Pancreas (tissue), 10 donors: ENCODE measurements at regions not wholly inside any gene's neighbourhood (a gene's known extent, or its start where the extent isn't known, plus 50 kb on each side); places are given as distances from the start of the nearest gene placed in this dataset.

Experiments
- ATAC-seq, 4 donors: fragments of 200-7000 bp; cut with Tn5 transposase; one replicate each; pipeline versions ENCODE4 v1.8.0 to v1.9.1; 2020; ENCODE audit warnings: mild to moderate bottlenecking in 4 of 4, moderate library complexity in 4 of 4
- DNase-seq, 6 donors: peaks; one replicate each; pipeline ENCODE4 v3.0.0-alpha.2; 2020
- FAIRE-seq: peaks from 2 replicates; lab custom pipeline; 2012; peaks lifted over from hg19 to GRCh38; lab: Jason Lieb, UNC
- H3K27ac ChIP-seq, 4 donors: fragments of 200-600 bp; sonication (generic); 1 replicate in 3 of 4; 2 replicates in 1 of 4; pipeline versions ENCODE4 v1.5.0 to v1.8.0; 2020
- H3K27me3 ChIP-seq, 4 donors: fragments of 200-600 bp; one replicate each; pipeline ENCODE4 v1.8.0; 2021
- H3K36me3 ChIP-seq, 3 donors: fragments of 200-600 bp; sonication (generic) in 1 of 3; one replicate each; pipeline versions ENCODE4 v1.5.0 to v1.8.0; 2020 to 2021
- H3K4me1 ChIP-seq, 3 donors: fragments of 200-600 bp; one replicate each; pipeline ENCODE4 v1.8.0; 2021
- H3K4me3 ChIP-seq, 4 donors: fragments of 200-600 bp; sonication (generic) in 2 of 4; one replicate each; pipeline versions ENCODE4 v1.5.0 to v1.8.0; 2020 to 2021
- H3K9me3 ChIP-seq, 4 donors: fragments of 200-600 bp; one replicate each; pipeline ENCODE4 v1.8.0; 2021
- WGBS, 2 donors: extraction: QIAGEN DNeasy Blood & Tissue Kit; methylation state at CpG; one replicate each; pipeline ENCODE4 v1.1.7; 2013; 5-methylcytosine and 5-hydroxymethylcytosine counted together
- intact Hi-C, 3 donors: fragments of 100-400 bp; cut with DNase I; formaldehyde crosslinking; loops; one replicate each; pipeline versions ENCODE4 v1.11.1 to v1.14.2; 2022
- TF ChIP-seq, protein P1 (sequence below), 4 donors: fragments of 200-600 bp; sonication (generic) in 3 of 4; IDR thresholded peaks; one replicate each; pipeline versions ENCODE4 v1.5.0 to v1.8.0; 2021; ENCODE audit warnings: antibody characterized with exemption in 4 of 4
- donor health status: healthy with polysubstance abuse.
- donor health status: DM: no; HTN: no; CAD: no; lungs with moderate emphysema.
- donor health status: DM: no; HTN: no; CAD: no.
- donor health status: control.
- donor health status: control.
- donor health status: Bipolar disorder and iron deficiency.
- donor health status: DM: yes; HTN: yes; CAD: no.
- donor health status: DM: no; HTN: no; CAD: no.
- donor health status: DM: no; HTN: no; CAD: no.
- donor health status: DM: yes; HTN: yes; CAD: no.

GRCh38 chr17:33674685-33675084 is 381.6 kb upstream of the ASIC2 start:
- Histone ChIP-seq H3K9me3 (no peaks in the 10 kb centered on the region), H3K4me3 (no peak overlapping the region), H3K36me3 (no peaks in the 10 kb centered on the region), H3K27me3 (no peaks in the 10 kb centered on the region), H3K4me1 (no peaks in the 10 kb centered on the region), H3K27ac (no peak overlapping the region)
- peak in 5 of 6 donors; percentile 27 to 72 (median 55) for DNase-seq
- intact Hi-C loops = no loop called here
- whole genome bisulfite sequencing, 2 donors = 19 to 22% methylated on average over 8 of the region's 8 CpGs
- TF ChIP-seq, protein P1, sequence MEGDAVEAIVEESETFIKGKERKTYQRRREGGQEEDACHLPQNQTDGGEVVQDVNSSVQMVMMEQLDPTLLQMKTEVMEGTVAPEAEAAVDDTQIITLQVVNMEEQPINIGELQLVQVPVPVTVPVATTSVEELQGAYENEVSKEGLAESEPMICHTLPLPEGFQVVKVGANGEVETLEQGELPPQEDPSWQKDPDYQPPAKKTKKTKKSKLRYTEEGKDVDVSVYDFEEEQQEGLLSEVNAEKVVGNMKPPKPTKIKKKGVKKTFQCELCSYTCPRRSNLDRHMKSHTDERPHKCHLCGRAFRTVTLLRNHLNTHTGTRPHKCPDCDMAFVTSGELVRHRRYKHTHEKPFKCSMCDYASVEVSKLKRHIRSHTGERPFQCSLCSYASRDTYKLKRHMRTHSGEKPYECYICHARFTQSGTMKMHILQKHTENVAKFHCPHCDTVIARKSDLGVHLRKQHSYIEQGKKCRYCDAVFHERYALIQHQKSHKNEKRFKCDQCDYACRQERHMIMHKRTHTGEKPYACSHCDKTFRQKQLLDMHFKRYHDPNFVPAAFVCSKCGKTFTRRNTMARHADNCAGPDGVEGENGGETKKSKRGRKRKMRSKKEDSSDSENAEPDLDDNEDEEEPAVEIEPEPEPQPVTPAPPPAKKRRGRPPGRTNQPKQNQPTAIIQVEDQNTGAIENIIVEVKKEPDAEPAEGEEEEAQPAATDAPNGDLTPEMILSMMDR (IDR thresholded peaks at IDR 0.05) = peak in 3 of 4 donors; percentile 45 to 62 (median 54)
- FAIRE-seq = no peak
- ATAC-seq = peak; percentile 75 to 94 (median 92)

DNA sequence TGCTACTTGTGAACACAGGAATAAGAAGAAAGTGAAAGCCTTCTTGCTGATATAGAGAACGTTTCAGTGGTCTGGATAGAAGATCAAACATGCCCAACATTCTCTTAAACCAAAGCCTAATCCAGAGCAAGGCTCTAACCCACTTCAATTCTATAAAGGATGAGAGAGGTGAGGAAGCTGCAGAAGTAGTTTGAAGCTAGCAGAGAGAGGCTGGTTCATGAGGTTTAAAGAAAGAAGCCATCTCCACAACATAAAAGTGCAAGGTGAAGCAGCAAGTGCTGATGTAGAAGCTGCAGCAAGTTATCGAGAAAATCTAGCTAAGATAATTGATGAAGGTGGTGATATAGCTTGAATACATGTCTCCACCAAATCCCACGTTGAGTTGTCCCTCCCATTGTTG is 383.3 kb upstream of the ASIC2 start:
- no peak for ATAC-seq
- no peak for FAIRE-seq

DNA sequence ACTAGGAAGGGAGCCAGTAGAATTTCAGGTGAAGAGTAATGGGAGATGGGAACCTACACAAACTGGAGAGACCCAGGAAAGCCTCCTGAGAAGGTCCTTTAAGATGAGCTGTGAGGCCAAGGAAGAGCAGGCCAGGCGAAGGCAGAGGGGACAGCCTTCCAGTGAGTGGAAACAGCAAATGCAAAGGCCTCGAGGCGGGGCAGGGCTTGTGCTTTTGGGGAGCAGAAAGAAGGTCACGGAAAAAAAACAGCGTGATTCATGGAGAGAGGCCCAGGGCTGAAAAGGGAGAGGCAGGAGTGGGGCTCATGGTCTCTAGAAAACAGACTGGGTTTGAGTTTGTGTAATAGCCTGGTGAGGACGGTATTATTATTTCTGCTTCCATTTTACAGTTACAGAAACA is 386.5 kb upstream of the ASIC2 start:
- no peak for ATAC-seq
- FAIRE-seq = no peak
- 73 to 75% methylated on average over 6 of the region's 6 CpGs for WGBS, 2 donors

More for the DNA sequence above, 383.3 kb upstream of the ASIC2 start:
- H3K9me3 ChIP-seq = no peaks in the 10 kb centered on the region
- 31 to 32% methylated on average over 3 of the region's 3 CpGs for WGBS, 2 donors
- H3K4me3 ChIP-seq = no peak overlapping the region
- intact Hi-C loops = no loop called here
- TF ChIP-seq, protein P1 (IDR thresholded peaks at IDR 0.05) = no peak
- no peaks in the 10 kb centered on the region for H3K36me3 ChIP-seq
- H3K27ac ChIP-seq = no peak overlapping the region
- no peaks in the 10 kb centered on the region for H3K4me1 ChIP-seq
- no peak for DNase-seq
- H3K27me3 ChIP-seq = no peaks in the 10 kb centered on the region

DNA sequence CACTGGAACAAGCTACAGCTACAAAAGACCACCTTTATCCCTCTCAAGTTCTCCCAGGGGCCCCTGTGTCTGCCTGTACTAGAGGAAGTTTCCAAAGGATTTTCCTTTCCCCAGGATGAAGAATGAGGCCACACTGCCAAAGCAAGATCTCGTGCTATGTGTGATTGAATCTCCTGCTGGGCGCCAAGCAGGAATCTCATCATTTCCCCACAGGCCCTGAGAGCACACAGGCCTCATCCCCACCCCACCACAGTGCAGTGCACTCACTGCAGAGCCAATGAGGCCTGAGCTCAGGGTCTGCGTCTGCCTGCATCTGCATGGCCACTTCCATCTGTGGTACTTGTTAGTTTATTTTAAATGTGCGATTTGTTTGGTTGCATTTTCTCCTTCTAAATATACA is 387.4 kb upstream of the ASIC2 start:
- no peak for DNase-seq
- Histone ChIP-seq H3K4me1 (no peaks in the 10 kb centered on the region), H3K9me3 (no peaks in the 10 kb centered on the region), H3K36me3 (no peaks in the 10 kb centered on the region), H3K4me3 (no peak overlapping the region), H3K27me3 (no peaks in the 10 kb centered on the region), H3K27ac (no peak overlapping the region)
- WGBS, 2 donors = 70 to 71% methylated on average over 4 of the region's 4 CpGs
- FAIRE-seq = no peak
- TF ChIP-seq, protein P1 (IDR thresholded peaks at IDR 0.05) = no peak
- intact Hi-C loops = no loop called here
- no peak for ATAC-seq

More for the DNA sequence above, 386.5 kb upstream of the ASIC2 start:
- Histone ChIP-seq H3K36me3 (no peaks in the 10 kb centered on the region), H3K9me3 (no peaks in the 10 kb centered on the region), H3K27me3 (no peaks in the 10 kb centered on the region), H3K4me1 (no peaks in the 10 kb centered on the region), H3K4me3 (no peak overlapping the region), H3K27ac (no peak overlapping the region)
- TF ChIP-seq, protein P1 (IDR thresholded peaks at IDR 0.05) = no peak
- no peak for DNase-seq
- intact Hi-C loops = no loop called here

- intact Hi-C loops = no loop called here
- H3K36me3 ChIP-seq = no peaks in the 10 kb centered on the region
- DNase-seq (no peak), ATAC-seq (no peak), FAIRE-seq (no peak)
- H3K27me3 ChIP-seq = no peaks in the 10 kb centered on the region
- H3K4me3 ChIP-seq = no peak overlapping the region
- H3K4me1 ChIP-seq = no peaks in the 10 kb centered on the region
- no peaks in the 10 kb centered on the region for H3K9me3 ChIP-seq
- TF ChIP-seq, protein P1 (IDR thresholded peaks at IDR 0.05) = no peak
- H3K27ac ChIP-seq = no peak overlapping the region
Measured at GRCh38 chr17:33682599-33682998, 389.5 kb upstream of the ASIC2 start.
